ENCODE measurements at regions not wholly inside any gene's neighbourhood (a gene's known extent, or its start where the extent isn't known, plus 50 kb on each side); places are given as distances from the start of the nearest gene placed in this dataset.

DNA sequence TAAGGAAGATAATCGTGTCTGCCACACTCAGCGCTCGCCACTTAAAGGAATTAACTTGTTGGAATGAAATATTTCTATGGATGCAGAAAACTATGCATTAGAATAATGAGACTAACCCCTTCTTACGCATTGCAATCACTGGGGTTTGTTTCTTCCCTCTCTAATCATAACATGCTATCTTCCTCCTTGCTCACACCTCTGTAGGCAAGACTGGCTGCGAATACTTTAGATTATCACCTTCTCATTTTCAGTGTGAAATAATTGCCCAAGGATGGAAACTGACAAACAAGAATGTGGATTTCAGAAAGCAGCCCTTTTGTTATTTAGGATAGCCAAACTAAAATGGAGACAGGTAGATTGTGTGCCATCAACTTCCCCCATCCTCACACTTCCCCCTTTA lies 349.4 kb downstream of the MID1IP1 start:
- DNase-seq, result no peak

DNA sequence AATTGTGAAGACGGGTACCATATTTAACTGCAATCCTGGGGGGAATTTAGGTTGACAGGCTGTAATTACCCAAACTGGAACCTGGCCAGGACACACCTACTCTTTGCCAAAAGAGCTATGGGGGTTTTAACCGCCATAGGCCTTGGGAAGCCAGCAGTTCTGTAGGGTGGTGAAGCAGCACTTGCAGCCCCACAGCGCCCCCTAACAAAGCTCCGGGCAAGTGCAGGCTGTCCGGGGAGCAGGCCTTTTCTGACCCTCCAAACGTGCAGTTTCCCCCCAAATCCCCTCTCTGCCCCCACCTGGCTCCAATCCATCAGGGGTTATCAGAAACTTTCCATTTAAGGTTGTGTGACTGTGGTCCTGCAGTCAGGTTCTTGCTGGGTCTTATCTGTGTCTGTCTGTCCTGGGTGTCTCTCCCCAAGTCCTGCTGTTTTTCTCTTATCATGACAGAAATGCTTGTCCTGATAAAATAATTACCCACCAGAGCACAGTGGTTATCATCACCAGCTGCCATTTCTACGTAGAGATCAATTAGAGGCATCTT lies 350.9 kb downstream of the MID1IP1 start:
- DNase-seq, result peak; percentile 67

DNA sequence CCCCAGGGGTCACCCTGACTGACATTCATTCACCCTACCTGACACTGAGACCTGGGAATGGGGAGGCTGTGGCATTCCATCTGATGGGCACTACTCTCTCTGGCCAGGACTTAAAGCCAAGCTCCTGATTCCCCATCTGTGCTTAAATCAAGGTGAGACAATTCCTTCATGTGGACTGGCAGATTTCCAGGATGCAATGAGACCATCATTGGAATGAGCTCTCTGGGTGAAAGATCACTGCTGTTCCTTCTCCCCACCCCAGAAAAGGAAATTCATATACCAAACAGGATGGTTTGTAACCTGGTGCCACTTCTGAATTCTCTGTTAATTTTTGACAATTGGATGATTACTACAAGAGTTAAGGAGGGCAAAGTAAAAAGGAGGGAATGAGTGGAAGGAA lies 354.8 kb downstream of the MID1IP1 start:
- no peak for DNase-seq

DNA sequence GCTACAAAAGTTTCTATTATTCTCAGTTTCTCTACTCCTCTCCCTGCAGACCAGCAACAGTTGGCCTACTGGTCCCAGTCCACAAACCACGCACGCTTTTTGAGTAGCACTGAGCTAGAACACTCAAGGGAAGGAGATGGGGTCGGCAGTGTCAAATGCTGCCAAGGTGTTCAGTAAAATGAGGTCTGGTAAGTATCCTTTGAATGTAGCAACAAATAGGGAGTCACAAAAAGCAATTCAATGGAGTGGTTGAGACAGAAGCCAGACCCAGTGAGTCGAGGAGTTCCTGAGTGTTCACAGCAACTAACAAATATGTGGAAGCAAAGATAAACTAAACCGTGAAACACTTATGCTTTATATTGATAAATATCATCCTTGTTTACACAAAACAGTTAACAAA lies 355.7 kb downstream of the MID1IP1 start:
- no peak for DNase-seq

DNA sequence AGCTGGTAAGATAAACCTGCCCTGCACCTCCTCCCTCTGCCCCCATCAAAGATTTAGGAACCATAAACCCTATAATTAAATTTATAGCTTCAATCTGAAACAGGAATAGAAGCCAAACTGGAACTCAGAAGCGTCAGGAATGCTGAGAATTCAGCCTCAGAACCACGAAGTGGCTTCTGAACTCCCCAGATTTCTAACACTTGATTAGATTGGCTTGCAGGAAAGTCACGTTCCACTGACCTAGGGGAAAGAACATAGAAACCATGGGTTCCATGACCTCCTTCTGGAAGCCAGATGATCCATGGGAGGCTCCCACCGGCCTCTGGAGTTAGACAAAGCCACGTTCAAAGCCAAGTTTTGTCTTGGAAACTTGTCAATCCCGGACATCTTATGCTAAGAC lies 356.5 kb downstream of the MID1IP1 start:
- no peak for DNase-seq

DNA sequence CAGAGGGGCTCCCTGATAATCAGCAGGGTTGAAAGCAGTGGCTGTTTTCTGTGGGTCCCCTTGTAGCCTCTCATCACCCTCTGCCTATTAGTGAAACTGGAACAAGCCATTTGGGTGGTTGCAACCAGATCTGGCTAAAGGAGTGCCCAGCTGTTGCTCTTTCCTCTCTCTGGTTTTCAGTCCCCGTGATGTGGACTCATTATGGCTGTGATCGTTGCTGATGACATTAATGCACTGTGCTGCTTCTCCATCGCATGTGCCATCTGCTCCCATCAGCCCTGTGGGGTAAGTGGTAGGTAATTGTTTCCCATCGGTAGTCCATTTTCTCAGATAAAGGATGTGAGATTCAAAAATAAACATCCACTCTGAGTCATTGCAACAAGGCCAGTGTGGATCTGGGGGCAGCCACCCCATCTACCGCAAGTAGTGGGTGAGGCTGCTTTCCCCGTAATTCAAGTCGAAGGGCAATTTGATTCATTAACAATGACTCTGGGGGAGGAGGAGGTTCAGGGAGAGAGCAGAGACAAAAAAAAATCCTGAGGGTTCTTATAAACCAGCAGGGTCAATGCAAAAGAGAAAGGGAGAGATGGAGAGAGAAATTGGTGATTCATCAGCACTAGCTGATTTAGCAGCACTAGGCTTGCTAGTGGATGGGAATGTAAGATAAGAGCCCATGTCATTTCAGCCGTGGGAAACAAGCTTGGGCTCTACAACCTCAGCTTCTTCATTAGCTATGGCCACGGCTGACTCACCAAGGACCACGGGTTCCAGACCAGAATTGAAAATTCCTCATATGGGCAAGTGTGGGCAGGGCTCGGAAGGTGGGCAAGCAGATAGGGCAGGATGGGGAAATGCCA lies 357.8 kb downstream of the MID1IP1 start:
- DNase-seq, result no peak

DNA sequence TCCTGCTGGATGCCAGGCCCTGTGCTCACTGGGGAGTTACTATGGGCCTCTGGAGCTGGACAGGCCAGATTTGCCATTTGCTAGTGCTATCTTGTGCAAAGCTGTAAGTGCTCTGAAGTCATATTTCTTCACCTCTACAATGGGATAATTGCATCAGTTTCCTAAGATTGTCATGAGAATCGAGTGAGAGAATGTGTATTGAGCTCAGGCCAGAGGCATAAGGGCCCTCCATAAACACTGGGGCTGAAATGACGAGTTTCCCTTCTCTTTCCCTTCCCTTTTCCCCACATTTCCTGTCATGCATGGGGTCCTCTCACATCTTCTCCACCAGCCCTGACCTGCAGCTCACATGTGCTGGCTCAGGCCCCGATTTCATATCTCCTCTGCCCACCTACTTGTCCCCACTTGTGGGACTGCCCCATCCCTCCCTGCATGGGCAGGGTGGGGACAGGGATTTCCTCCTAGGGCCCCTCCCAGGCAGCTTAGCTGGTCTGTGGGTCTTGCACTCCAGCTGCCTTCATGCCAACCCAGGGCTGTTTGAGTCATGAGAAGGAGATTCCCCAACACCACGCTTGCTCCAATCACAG lies 358.8 kb downstream of the MID1IP1 start:
- DNase-seq, result no peak

DNA sequence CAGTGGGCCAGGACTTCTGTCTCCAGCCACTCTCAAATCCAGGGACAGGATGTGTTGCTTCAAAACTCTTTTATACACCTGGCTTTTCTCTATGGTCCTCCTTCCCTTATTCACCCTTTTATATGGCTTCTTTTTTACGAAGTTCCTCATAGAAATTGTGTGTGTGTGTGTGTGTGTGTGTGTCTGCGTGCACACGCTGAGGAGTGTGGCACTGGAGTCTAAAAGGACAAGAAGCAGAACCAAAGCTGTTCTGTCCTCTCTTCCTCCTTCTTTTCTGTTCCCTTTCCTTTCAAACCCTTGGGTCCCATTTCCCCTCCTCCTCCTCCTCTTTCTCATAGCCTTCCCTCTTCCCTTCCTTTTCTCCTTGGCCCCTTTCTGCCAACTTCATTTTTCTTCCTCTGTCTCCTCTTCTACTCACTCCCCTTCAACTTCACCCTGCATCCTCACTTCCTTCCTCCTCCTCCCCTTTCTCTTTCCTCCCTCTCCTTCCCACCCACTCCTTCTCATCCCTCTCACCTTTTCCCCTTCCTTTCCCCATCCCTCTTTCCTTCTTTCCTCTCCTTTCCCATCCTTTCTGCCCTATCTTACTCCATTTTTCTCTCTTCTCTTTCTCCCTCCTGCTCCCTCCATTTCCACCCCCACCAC lies 360.5 kb downstream of the MID1IP1 start:
- no peak for DNase-seq

DNA sequence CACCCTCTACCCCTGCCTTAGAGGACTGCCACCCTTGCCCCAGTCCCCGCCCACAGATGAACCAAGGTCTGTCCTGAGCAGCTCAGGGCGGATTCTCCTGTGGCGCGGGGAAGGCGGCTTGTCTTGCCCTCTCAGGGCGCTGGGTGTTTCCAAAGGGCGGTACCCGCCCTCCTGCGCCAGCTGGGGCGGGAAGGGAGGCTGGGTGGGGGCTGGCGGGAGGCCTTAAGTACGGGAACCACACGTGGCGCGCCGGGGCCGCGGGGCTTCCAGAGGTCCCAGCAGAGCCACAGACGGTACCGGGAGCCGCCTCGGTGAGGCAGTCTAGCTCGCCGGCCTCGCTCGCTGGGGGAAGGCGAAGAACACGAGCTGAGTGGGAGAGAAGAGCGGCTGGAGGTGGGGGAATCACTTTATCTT lies 361.1 kb downstream of the MID1IP1 start:
- DNase-seq, result peak; percentile 81

DNA sequence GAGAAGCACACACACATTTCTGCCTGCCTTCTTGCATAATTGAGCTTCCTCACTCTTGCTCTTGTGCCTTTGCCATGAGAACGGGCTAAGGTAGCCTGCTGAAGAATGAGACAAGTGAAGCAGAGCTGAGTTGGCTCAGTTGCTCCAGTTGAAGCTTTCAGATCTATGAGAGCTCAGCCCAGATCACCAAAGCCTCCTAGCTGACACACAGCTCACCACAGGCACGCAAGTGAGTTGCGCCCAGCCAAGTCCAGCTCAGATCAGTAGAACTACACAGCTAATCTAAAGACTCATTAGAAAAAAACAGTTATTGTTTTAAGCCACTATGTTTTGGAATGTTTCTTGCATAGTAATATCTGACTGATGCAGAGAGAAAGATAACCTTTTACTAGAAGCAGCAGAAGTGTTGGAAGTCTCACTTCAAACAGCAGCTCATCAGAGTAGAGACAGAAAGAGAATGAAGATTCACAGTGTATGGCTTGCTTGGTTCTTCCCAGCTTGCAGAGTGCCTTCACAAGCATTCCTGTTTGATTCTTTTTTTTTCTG lies 362.4 kb downstream of the MID1IP1 start:
- DNase-seq, result peak; percentile 64

DNA sequence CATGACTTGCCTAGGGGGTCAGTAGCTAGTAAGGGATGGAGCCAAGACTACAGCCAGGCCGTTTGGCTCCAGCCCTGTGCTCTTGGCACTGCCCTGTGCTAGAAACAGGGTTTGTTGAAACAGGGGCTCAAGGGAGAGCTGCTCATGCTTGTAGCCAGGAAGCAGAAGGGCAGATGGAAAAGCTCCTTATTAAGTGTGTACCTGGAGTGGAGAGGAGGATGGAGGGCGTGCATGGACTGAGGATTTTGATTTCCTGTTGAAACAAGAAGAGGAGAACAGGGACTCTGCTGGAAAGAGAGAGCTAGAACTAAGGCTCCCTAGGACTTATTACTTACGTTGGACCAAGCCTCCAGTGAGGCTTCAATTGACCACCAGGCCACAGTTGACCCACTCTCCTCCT lies 363.0 kb downstream of the MID1IP1 start:
- no peak for DNase-seq

DNA sequence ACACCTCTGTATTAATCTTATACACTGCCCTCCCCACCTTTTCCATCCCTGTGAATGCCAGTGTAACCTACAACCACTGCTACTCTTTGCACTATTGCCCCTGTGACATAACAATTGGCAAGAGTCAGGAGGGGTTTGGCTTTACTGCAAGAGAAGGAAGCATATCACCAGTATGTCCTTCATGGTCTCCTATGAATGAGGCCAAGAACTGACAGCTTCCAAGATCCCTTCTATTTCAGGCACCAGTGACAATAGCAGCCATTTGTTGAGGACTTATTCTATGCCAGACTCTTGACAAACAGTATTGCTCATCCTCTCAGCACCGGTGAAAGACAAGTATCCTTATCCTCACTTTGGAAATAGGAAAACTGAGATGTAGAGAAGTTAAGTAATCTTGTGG lies 363.9 kb downstream of the MID1IP1 start:
- no peak for DNase-seq

DNA sequence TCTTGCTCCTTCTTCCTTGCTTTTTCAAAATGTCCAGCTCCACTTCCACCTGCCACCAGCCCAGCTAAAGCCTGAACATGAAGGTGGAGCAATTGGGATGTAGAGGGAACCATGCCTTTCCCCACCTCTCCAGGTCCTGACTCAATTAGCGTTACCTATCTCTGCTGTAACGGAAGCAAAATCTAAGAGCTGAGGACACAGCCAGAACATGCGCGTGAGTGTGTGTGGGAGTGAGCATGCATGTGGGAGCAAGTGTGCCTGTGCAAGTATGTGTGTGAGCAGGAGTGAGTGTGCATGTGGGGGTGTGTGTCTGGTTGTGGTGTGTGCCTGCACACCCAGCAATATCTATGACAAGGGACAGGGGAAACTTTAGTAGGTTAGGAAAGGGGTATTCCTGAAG lies 364.5 kb downstream of the MID1IP1 start:
- DNase-seq, result no peak

DNA sequence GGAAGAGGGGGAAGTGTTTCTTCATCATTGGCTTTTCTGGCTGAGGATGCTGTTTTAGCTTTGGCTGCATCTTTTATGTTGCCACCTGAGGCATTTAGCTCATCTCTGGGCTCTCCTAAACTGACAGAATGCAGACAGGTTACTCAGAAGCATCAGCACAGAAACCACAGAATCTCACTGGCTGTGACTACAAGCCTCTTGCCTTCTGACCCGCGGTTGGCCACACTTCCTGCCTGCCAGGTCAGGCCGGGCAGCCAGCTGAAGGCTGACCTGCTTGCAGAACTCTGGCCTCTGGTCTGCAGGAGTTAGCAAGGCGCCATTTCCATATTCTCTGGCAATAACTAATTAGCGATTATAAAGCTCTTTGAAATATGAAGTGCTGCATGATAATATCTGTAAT lies 366.5 kb downstream of the MID1IP1 start:
- DNase-seq, result no peak

DNA sequence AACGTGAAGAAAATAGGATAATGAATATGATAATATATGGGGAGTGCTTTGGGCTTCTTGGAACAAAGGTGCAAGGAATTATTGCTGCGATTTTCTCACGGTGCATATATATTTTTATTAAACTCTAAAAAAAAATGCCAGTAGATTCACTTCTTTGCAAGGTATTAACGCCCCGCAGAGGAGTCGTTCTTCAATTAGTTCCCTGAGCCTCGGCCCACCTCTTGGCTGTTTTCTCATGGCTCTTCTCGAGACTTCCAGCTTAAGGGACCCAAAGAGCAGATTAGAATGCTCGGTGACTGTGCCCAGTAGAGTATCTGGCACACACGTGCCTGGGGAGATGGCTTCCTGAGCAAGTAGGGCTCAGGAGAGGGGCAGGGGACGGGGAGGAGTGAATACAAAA lies 367.4 kb downstream of the MID1IP1 start:
- DNase-seq, result no peak

DNA sequence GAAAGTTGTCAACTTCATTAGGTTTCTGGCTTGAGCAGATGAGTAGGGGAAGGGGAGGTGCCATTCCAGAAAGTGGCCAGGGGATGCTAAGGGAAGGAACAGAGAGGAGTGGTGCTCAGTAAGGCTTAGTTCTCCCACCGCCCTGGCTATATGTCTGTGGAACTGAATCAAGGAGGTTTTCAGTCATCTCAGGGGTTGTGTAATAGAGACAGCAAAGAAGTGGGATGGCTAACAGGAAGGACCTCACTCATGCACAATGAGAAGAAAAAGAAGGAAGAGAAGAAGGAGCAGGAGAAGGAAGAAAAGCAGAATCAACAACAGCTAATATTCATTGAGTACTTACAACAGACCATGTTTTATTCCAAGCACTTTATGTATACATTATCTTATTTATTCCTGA lies 368.7 kb downstream of the MID1IP1 start:
- no peak for DNase-seq

DNA sequence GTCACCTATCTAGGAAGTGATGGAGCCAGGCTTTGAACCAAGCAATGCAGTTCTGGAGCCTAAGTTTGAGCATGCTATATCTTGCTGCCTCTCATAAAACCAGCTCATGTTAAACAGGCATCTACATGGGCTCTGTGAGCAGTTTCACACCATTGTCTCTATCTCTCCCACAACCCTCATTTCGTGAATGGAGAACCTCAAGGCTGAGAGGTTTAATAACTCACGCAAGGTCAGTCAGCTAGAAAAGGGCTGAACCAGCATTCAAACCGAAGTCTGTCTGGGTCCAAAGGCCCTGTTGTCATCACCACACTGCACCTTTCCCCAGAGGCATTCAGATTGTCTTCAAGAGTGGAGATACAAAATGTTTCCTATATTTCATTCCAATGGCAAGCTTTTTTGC lies 369.2 kb downstream of the MID1IP1 start:
- no peak for DNase-seq

DNA sequence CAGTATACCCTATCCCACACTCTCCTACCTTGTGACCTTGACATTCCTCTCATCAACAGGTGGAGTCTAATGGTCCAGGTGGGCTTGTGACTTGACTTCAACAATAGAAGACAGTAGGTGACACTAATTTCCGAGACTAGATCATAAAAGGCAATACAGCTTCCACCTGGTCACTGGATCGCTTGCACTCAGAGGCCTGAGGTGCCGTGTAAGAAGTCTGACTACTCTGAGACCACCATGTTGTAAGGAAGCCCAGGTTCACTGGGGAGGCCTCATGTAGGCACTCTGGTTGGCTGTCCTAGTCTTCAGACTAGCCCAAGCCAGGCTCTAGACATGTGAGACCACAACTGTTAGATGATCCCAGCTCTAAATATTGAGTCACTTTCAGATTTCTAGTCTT lies 370.4 kb downstream of the MID1IP1 start:
- no peak for DNase-seq

DNA sequence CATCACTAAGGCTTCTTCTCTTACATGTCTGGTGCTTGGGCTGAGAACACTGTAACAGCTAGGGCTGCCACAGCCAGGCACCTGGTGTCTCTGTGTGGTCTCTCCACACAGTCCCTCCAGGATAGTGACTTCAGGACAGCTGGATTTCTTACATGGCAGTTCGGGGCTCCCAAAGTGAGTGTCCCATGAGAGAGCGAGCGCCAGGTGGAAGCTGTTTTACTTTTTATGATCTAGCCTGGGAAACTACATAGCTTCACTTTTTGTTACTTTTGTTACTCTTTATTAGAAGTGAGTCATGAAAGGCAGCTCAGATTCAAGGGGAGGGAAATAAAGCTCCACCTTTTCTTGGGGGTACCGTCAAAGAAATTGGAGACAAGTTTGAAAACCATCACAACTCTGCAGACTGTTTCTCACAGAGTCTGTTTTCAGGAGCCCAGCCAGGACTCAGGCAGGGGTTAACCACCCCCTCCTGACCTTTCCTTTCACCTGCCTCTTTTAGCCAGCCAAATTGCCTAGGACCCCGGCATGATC lies 373.0 kb downstream of the MID1IP1 start:
- DNase-seq, result no peak

DNA sequence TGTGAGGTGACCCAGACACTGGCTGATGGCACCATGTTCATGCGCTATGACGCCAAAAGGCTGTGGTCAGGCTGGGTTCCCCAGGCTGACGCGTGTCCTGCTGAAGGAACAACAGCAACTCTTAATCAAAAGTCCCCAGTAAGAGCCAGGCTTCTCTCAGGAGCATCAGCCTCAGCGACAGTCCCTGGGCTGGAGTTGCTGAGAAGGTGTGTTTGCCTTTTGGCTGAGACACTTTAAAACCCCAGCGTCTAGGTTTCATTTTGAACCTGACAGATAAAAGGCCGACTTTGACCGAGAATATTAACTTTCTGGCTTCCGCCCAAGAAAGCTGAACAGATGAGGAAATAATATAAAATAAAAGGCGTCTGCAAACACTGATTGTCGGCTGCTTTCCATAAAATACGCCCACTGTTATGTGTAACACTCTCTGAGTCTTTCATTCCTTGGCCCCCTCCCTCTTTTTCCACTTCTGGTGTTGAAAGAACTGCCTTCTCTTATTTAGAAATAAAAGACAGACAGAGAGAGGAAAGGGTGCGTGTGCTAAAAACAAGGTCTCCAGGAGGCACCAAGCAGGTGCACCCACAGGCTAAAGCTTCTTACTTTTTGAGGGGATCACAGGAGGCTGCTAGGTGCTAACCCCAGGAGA lies 373.6 kb downstream of the MID1IP1 start:
- DNase-seq, result peak; percentile 77

DNA sequence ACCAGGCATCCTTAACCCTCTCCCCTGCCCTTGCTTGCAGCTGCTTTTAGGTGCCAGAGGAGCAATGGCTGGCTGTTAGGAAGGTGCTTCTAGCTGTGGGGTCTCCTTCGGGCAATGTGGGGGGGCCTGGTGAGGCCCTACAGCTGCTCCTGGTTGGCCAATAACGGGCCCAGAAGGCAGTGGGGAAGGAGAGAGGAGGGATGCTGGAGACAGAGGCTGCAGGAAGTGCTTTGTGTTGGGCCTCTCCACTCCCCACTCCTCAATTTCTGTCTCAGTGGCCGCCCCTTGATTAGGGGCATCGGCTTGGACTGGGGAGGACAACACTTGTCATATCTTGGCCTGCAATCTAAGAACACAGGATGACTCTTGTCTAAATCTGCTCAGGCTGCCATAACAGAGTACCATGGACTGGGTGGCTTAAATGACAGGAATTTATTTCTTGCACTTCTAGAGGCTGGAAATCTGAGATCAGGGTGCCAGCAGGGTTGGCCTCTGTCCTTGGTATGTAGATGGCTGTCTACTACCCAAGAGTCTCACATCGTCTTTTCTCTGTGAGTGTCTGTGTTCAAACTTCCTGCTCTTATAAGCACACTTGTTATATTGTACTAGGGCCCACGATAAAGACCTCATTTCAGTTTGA lies 374.3 kb downstream of the MID1IP1 start:
- DNase-seq, result no peak

DNA sequence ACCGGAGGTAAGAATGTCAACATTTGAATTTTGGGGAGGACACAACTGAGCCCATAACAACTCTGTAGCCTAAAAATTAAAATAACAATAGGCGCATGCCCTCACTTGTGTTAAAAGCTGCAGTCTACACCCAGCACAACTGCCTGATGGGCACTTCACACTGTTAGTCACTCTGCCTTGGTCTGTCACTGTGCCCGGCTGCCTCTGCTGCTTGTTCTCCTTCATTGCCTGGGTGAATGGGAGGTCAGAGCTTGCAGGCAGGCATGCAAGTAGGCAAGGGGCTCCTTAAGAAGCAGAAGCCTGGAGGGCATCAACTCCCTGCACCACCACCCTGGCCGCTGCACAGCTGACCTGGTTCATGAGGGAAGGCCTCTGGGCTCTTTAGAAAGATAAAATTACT lies 374.8 kb downstream of the MID1IP1 start:
- no peak for DNase-seq

Measured in activated effector memory CD4-positive, alpha-beta T cell treated with anti-CD3 and anti-CD28 coated beads, Interleukin-2, amount 50 U/mL, for 16 hours (primary cell).